ENCODE measurements at regions not wholly inside any gene's neighbourhood (a gene's known extent, or its start where the extent isn't known, plus 50 kb on each side); places are given as distances from the start of the nearest gene placed in this dataset.

DNA sequence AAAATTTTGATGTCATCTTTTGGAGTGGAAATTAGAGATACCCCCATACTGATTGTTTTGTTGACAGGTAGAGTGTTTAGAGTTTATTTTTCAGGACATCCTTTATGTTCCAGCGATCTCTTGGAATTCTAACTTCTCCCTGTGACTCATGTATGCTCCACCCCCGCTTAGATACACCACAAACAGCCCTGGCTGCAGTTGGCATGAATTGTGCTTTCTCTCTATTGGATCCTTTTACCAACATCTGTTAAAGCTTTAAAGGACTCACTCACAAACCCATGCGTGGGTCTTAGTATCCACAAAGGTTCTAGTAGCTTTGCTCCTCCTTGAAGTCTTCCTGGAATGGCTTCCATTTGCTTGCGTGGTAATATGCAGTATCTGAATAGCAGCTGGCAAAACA is 409.5 kb upstream of the POU3F3 start:
- Histone ChIP-seq H3K4me2 (ENCODE audit: insufficient read depth in 1 of 2, low read depth in 2 of 2, low read length in 2 of 2) (no peak overlapping the region), H3K56ac (replicated peaks; ENCODE audit: insufficient read length, low read depth, low read length) (no peak overlapping the region), H4K8ac (ENCODE audit: extremely low read depth, insufficient read depth, low read length) (no peak overlapping the region), H3K36me3 (ENCODE audit: control insufficient read depth in 2 of 4, insufficient read depth in 4 of 4, low read length in 3 of 4) (no peaks in the 10 kb centered on the region), H4K91ac (replicated peaks; ENCODE audit: insufficient read length, low read length) (no peak overlapping the region), H2BK5ac (ENCODE audit: low read depth, low read length) (no peak overlapping the region), H3K23ac (ENCODE audit: insufficient read length) (no peak overlapping the region), H4K5ac (ENCODE audit: insufficient read length, low read depth, low read length) (no peak overlapping the region), H2AFZ (ENCODE audit: low read length) (no peak overlapping the region), H2BK12ac (ENCODE audit: low read depth, low read length) (no peak overlapping the region), H3K79me2 (ENCODE audit: control insufficient read depth in 1 of 2, insufficient read depth in 2 of 2, low read length in 2 of 2) (no peaks in the 10 kb centered on the region), H2BK20ac (ENCODE audit: low read length) (no peak overlapping the region), H3K4me1 (replicated peaks in 1 of 4; ENCODE audit: control insufficient read depth in 3 of 4, insufficient read depth in 4 of 4, low read length in 3 of 4) (no peaks in the 10 kb centered on the region), H3K27ac (ENCODE audit: low read depth, low read length) (no peak overlapping the region), H4K20me1 (replicated peaks in 1 of 2; ENCODE audit: control insufficient read depth in 1 of 2, insufficient read depth in 2 of 2, low read length in 2 of 2) (no peaks in the 10 kb centered on the region), H3K4me3 (ENCODE audit: extremely low read depth in 1 of 4, insufficient read depth in 2 of 4, low read depth in 3 of 4, low read length in 4 of 4) (no peak overlapping the region), H3K23me2 (ENCODE audit: low read depth, low read length) (no peaks in the 10 kb centered on the region), H3K4ac (replicated peaks; ENCODE audit: insufficient read length, low read depth, low read length) (no peak overlapping the region), H2BK15ac (ENCODE audit: low read length) (no peak overlapping the region), H3K9me3 (ENCODE audit: insufficient read depth in 2 of 2, low read depth in 1 of 2, low read length in 1 of 2) (no peaks in the 10 kb centered on the region), H2BK120ac (replicated peaks; ENCODE audit: low read depth, low read length) (no peak overlapping the region), H3K27me3 (replicated peaks in 1 of 4; ENCODE audit: control insufficient read depth in 3 of 4, extremely low read depth in 1 of 4, insufficient read depth in 3 of 4, low read length in 3 of 4) (no peaks in the 10 kb centered on the region), H3K18ac (ENCODE audit: extremely low read depth, low read length) (no peak overlapping the region), H2AK5ac (ENCODE audit: low read depth, low read length) (no peak overlapping the region), H3K79me1 (ENCODE audit: low read depth, low read length) (no peaks in the 10 kb centered on the region), H3K14ac (ENCODE audit: insufficient read length) (no peak overlapping the region), H3K9ac (replicated peaks in 1 of 4; ENCODE audit: extremely low read depth in 1 of 4, low read depth in 3 of 4, low read length in 3 of 4) (no peak overlapping the region)
- DNase-seq (ENCODE audit: low read depth in 1 of 2, low spot score in 2 of 2) (no peak), FAIRE-seq (no peak)
- ChIA-PET POLR2A (ENCODE audit: partially characterized antibody) (no interaction called here), CTCF (ENCODE audit: partially characterized antibody) (interaction anchor here (0.7 to 1.3 kb wide), 3 partner anchors 34 to 406 kb away, joined by 3 read pairs; no protein-coding TSS in a partner anchor)
- 95% methylated on average over 4 of the region's 4 CpGs; no CpG with 5 or more reads in 1 of the 2 experiments for WGBS, 2 experiments (ENCODE audit: extremely low coverage in 1 of 2, insufficient coverage in 1 of 2, insufficient read length in 1 of 2, insufficient replicate concordance in 2 of 2, low coverage in 1 of 2, low lambda C conversion rate in 2 of 2, missing lambda C conversion rate in 1 of 2)
- TF ChIP-seq RFX5 (IDR thresholded peaks at IDR 0.05; ENCODE audit: borderline replicate concordance, low read depth, low read length) (no peak), FOSL1 (IDR thresholded peaks at IDR 0.05; ENCODE audit: insufficient read depth, low read depth, low read length) (no peak), SP4 (IDR thresholded peaks at IDR 0.05; ENCODE audit: low read length) (no peak), CBX5 (IDR thresholded peaks at IDR 0.05; ENCODE audit: low read depth, low read length) (no peak), KDM5A (IDR thresholded peaks at IDR 0.05; ENCODE audit: low read length) (no peak), SIN3A (conservative IDR thresholded peaks at IDR 0.05 in 1 of 2, IDR thresholded peaks at IDR 0.05 in 1 of 2; ENCODE audit: low read depth in 1 of 2, low read length in 2 of 2) (no peak), POLR2AphosphoS5 (IDR thresholded peaks at IDR 0.05; ENCODE audit: low read depth, low read length) (no peak), CHD2 (IDR thresholded peaks at IDR 0.05; ENCODE audit: low read length) (no peak), HDAC2 (IDR thresholded peaks at IDR 0.05; ENCODE audit: borderline replicate concordance in 1 of 2, low read depth in 2 of 2, low read length in 2 of 2) (no peak), BACH1 (IDR thresholded peaks at IDR 0.05; ENCODE audit: low read length) (no peak), CBX8 (IDR thresholded peaks at IDR 0.05; ENCODE audit: borderline replicate concordance, low read depth, low read length) (no peak), CEBPB (IDR thresholded peaks at IDR 0.05; ENCODE audit: low read depth, low read length) (no peak), GTF2F1 (IDR thresholded peaks at IDR 0.05; ENCODE audit: borderline replicate concordance, low read depth, low read length) (no peak), NANOG (IDR thresholded peaks at IDR 0.05; ENCODE audit: insufficient read depth, low read depth, low read length, poor library complexity, severe bottlenecking) (no peak)
- TF ChIP-seq, protein P1, sequence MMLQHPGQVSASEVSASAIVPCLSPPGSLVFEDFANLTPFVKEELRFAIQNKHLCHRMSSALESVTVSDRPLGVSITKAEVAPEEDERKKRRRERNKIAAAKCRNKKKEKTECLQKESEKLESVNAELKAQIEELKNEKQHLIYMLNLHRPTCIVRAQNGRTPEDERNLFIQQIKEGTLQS (IDR thresholded peaks at IDR 0.05; ENCODE audit: insufficient read depth, low read depth, low read length) = no peak

Data from H1 (cell line).